Activated naive CD8-positive, alpha-beta T cell treated with anti-CD3 and anti-CD28 coated beads, Interleukin-2, amount 50 U/mL, for 24 hours (primary cell): ENCODE measurements at regions not wholly inside any gene's neighbourhood (a gene's known extent, or its start where the extent isn't known, plus 50 kb on each side); places are given as distances from the start of the nearest gene placed in this dataset.
"Not testable (repeated sequence)": the region's sequence is repeated elsewhere in the genome, so short reads cannot be mapped to it uniquely, and the experiment has no call there.

Source experiments
- ATAC-seq: fragments of 150-1000 bp; cut with Tn5 transposase; one replicate; pipeline ENCODE4 v1.10.0; 2021
- DNase-seq: peaks from one replicate; pipeline ENCODE4 v3.0.0; 2021
- H3K27ac Mint-ChIP-seq: one replicate; pipeline ENCODE4 v1.8.0; 2021; ENCODE audit warnings: mild to moderate bottlenecking, mixed read lengths
- H3K27me3 Mint-ChIP-seq: one replicate; pipeline ENCODE4 v1.8.0; 2021; ENCODE audit warnings: mixed read lengths
- H3K36me3 Mint-ChIP-seq: one replicate; pipeline ENCODE4 v1.8.0; 2021; ENCODE audit warnings: low read depth, mixed read lengths
- H3K4me1 Mint-ChIP-seq: one replicate; pipeline ENCODE4 v1.8.0; 2021; ENCODE audit warnings: mixed read lengths
- H3K4me3 Mint-ChIP-seq: one replicate; pipeline ENCODE4 v1.8.0; 2021; ENCODE audit warnings: mild to moderate bottlenecking, moderate library complexity, mixed read lengths
- H3K9me3 Mint-ChIP-seq: one replicate; pipeline ENCODE4 v1.8.0; 2021; ENCODE audit warnings: mixed read lengths

DNA sequence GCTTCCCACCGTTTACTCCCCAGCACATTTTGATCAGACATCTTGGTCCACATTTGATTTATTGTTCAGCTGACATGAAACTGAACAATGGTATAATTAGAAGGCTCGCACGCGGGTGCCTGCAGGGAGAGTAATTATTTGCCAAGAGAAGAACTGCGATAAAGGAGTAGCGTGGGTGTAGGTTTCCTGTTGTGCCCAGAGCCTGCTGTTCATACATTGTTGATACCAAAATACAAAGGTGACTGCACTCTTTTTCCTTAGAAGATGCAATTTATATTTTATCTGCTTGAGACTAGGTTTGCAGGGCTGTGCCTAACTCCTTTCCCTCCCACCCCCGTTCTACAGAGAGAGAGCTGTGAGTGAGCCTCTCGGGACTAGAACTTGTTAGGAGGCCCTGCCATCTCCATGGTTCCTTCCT is 241.8 kb upstream of the MSX2 start:
- Mint-ChIP-seq H3K4me3 (no peak overlapping the region), H3K27me3 (peaks cover 14% of the 10 kb centered on the region), H3K9me3 (peaks cover 19% of the 10 kb centered on the region), H3K4me1 (no peaks in the 10 kb centered on the region), H3K36me3 (no peaks in the 10 kb centered on the region), H3K27ac (no peak overlapping the region)
- DNase-seq, result no peak
- ATAC-seq, result no peak

DNA sequence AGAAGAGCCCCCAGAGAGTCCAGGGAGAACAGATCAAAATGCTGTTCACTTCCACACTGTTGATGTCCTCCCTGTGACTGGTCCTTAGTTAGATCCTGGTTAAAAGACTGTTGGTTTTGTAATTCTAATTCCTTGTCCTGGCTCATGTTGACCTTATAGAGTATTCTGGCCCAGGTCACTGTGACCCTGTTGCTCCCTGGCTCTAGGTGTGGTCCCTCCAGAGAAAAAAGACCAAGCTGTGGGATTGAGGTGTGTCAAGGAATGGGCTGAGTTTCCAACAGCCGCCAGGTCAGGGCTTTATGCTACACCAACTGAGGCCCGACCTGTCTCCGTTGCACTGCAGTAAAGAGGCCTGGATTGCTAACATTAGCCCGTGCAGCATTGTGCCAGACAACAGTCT is 241.0 kb upstream of the MSX2 start:
- Mint-ChIP-seq H3K4me3 (no peak overlapping the region), H3K9me3 (peaks cover 18% of the 10 kb centered on the region), H3K36me3 (no peaks in the 10 kb centered on the region)

GRCh38 chr5:174489215-174489614 is 235.2 kb upstream of the MSX2 start:
- Mint-ChIP-seq H3K4me3 (no peak overlapping the region), H3K4me1 (no peaks in the 10 kb centered on the region), H3K27me3 (peaks cover 3% of the 10 kb centered on the region), H3K9me3 (peaks cover 12% of the 10 kb centered on the region), H3K36me3 (no peaks in the 10 kb centered on the region), H3K27ac (no peak overlapping the region)
- no peak for ATAC-seq
- DNase-seq, result no peak

More for the DNA sequence above, 241.0 kb upstream of the MSX2 start:
- Mint-ChIP-seq H3K27ac (no peak overlapping the region), H3K27me3 (peaks cover 14% of the 10 kb centered on the region), H3K4me1 (no peaks in the 10 kb centered on the region)
- ATAC-seq (no peak), DNase-seq (no peak)

DNA sequence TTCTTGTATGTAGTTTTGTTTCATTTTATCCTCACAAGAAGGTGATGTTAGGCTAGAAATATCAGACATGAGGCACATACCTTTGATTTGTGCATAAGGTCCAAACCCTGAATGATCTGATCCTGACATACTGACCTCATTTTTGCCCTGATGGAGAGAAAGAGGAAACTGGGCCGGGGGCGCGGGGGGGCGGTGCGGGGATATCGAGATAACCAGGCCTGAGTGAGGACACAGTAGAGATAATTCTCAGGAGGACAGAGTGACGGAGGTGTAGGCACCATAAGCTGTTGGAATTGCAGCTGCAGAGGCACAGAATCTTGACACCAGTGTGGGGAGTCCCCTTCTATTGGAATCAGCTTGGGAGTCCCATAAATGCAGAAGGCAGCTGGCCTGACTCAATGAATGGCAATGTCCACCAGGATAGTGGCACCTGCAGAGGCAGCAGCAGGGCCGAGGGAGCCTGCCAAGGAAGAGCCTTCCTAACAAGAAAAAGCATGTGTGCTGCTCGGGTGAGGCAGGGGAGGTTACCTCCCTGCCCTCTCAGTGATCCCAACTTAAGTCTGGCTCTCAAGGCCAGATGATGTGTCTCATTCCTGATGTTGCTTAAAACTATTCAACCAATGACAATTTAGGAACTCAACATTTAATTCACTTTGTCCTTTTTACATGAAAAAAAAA is 234.3 kb upstream of the MSX2 start:
- peaks cover 3% of the 10 kb centered on the region for H3K27me3 Mint-ChIP-seq
- no peak for ATAC-seq
- no peak overlapping the region for H3K4me3 Mint-ChIP-seq
- no peaks in the 10 kb centered on the region for H3K4me1 Mint-ChIP-seq
- H3K27ac Mint-ChIP-seq, result no peak overlapping the region
- no peaks in the 10 kb centered on the region for H3K36me3 Mint-ChIP-seq
- no peak for DNase-seq
- H3K9me3 Mint-ChIP-seq, result peaks cover 7% of the 10 kb centered on the region

GRCh38 chr5:174490728-174491127 is 233.7 kb upstream of the MSX2 start:
- H3K4me1 Mint-ChIP-seq, result no peaks in the 10 kb centered on the region
- peaks cover 3% of the 10 kb centered on the region for H3K27me3 Mint-ChIP-seq
- no peaks in the 10 kb centered on the region for H3K36me3 Mint-ChIP-seq
- H3K27ac Mint-ChIP-seq, result no peak overlapping the region
- DNase-seq (no peak), ATAC-seq (no peak)
- H3K4me3 Mint-ChIP-seq, result no peak overlapping the region
- peaks cover 7% of the 10 kb centered on the region for H3K9me3 Mint-ChIP-seq

- no peak overlapping the region for H3K27ac Mint-ChIP-seq
These were observed 233.1 kb upstream of the MSX2 start for GRCh38 chr5:174491265-174491664.

GRCh38 chr5:174491761-174492350 is 232.5 kb upstream of the MSX2 start:
- Mint-ChIP-seq H3K36me3 (no peaks in the 10 kb centered on the region), H3K27ac (no peak overlapping the region), H3K9me3 (peaks cover 3% of the 10 kb centered on the region), H3K27me3 (no peaks in the 10 kb centered on the region), H3K4me3 (no peak overlapping the region), H3K4me1 (no peaks in the 10 kb centered on the region)
- DNase-seq (no peak), ATAC-seq (no peak)

More at GRCh38 chr5:174491265-174491664, 233.1 kb upstream of the MSX2 start:
- peaks cover 6% of the 10 kb centered on the region for H3K9me3 Mint-ChIP-seq
- no peaks in the 10 kb centered on the region for H3K4me1 Mint-ChIP-seq
- no peak overlapping the region for H3K4me3 Mint-ChIP-seq
- ATAC-seq (no peak), DNase-seq (no peak)
- no peaks in the 10 kb centered on the region for H3K36me3 Mint-ChIP-seq
- H3K27me3 Mint-ChIP-seq, result peaks cover 3% of the 10 kb centered on the region

- peaks cover 11% of the 10 kb centered on the region for H3K9me3 Mint-ChIP-seq
- no peak for DNase-seq
- no peaks in the 10 kb centered on the region for H3K27me3 Mint-ChIP-seq
- no peak overlapping the region for H3K4me3 Mint-ChIP-seq
- H3K27ac Mint-ChIP-seq, result no peak overlapping the region
- ATAC-seq, result no peak
- H3K4me1 Mint-ChIP-seq, result no peaks in the 10 kb centered on the region
- H3K36me3 Mint-ChIP-seq, result no peaks in the 10 kb centered on the region
These were observed 230.9 kb upstream of the MSX2 start for GRCh38 chr5:174493530-174493929.

DNA sequence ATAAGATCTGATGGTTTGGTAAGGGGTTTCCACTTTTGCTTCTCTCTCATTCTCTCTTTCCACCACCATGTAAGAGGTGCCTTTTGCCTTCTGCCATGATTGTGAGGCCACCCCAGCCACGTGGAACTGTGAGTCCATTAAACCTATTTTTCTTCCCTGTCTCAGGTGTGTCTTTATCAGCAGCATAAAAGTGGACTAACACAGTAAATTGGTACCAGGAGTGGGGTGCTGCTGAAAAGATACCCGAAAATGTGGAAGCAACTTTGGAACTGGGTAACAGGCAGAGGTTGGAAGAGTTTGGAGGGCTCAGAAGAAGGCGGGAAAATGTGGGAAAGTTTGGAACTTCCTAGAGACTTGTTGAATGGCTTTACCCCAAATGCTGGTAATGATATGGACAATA is 226.4 kb upstream of the MSX2 start:
- not testable (repeated sequence) for ATAC-seq, H3K4me1 Mint-ChIP-seq, H3K27ac Mint-ChIP-seq, DNase-seq, H3K4me3 Mint-ChIP-seq, H3K36me3 Mint-ChIP-seq, H3K27me3 Mint-ChIP-seq
- H3K9me3 Mint-ChIP-seq, result peaks cover 19% of the 10 kb centered on the region

DNA sequence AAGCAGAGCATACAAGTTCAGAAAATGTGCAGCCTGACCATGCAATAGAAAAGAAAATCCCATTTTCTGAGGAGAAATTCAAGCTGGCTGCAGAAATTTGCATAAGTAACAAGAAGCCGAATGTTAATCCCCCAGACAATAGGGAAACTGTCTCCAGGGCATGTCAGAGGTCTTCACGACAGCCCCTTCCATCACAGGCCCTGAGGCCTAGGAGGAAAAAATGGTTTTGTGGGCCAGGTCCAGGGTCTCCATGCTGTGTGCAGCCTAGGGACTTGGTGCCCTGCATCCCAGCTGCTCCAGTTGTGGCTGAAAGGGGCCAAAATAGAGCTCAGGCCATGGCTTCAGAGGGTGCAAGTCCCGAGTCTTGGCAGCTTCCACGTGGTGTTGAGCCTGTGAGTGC is 225.8 kb upstream of the MSX2 start:
- H3K27me3 Mint-ChIP-seq, H3K36me3 Mint-ChIP-seq, H3K27ac Mint-ChIP-seq, DNase-seq, ATAC-seq, H3K4me3 Mint-ChIP-seq, H3K4me1 Mint-ChIP-seq: not testable (repeated sequence)
- peaks cover 19% of the 10 kb centered on the region for H3K9me3 Mint-ChIP-seq

GRCh38 chr5:174500636-174501035 is 223.7 kb upstream of the MSX2 start:
- Mint-ChIP-seq H3K36me3 (no peaks in the 10 kb centered on the region), H3K9me3 (peaks cover 19% of the 10 kb centered on the region), H3K4me1 (no peaks in the 10 kb centered on the region), H3K27ac (no peak overlapping the region), H3K27me3 (peaks cover 1% of the 10 kb centered on the region), H3K4me3 (no peak overlapping the region)
- no peak for ATAC-seq
- no peak for DNase-seq

DNA sequence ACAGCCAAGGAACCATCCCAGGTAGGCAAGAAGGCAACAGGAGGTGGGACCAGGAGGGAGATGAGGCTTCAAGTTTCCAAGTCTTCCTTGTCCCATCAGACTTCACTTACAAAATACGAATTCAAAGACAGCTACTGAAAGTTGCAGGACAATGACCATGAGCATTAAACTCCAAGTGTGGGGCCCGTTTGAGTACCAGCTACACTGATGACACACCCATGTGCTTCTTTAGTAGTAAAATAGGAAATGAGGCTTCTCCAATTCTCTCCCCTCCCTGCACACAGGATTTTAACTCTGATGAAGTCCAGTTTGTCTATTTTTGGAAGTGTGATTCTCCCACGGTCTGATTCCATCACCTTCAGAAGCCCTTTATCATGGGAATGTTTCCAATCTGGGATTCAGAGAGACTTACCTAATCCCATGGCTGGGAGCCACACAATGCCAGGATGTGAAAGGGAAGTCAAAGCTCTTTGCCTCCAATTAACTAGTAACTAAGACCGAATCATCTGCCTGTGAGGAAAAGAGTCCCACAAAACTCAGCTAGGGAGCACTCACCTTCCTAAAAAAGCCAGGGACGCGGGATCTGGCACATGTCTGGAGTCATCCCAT is 222.8 kb upstream of the MSX2 start:
- no peak for ATAC-seq
- peaks cover 19% of the 10 kb centered on the region for H3K9me3 Mint-ChIP-seq
- no peak overlapping the region for H3K27ac Mint-ChIP-seq
- no peak for DNase-seq
- H3K36me3 Mint-ChIP-seq, result no peaks in the 10 kb centered on the region
- H3K27me3 Mint-ChIP-seq, result peaks cover 1% of the 10 kb centered on the region
- no peaks in the 10 kb centered on the region for H3K4me1 Mint-ChIP-seq
- H3K4me3 Mint-ChIP-seq, result no peak overlapping the region

DNA sequence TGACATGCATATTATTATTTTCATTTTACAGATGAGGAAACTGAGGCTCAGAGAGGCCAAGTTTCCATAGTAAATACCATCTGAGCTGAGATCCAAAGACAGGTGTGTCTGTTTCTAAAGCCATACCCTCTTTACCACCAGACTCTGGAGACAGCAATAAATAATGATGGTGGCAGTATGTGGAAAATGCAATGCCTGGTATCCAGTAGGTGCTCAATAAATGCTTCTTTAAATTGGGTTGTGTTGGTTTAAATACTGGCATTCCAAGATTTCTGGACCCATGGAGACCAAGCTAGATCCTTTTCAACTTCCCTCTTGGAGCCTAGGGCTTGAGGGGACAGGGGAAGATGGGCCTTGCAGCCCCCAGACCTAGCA is 221.3 kb upstream of the MSX2 start:
- H3K9me3 Mint-ChIP-seq, result peaks cover 12% of the 10 kb centered on the region
- ATAC-seq (no peak), DNase-seq (no peak)
- no peak overlapping the region for H3K4me3 Mint-ChIP-seq
- H3K27me3 Mint-ChIP-seq, result peaks cover 1% of the 10 kb centered on the region
- H3K27ac Mint-ChIP-seq, result no peak overlapping the region
- H3K4me1 Mint-ChIP-seq, result no peaks in the 10 kb centered on the region
- no peaks in the 10 kb centered on the region for H3K36me3 Mint-ChIP-seq

DNA sequence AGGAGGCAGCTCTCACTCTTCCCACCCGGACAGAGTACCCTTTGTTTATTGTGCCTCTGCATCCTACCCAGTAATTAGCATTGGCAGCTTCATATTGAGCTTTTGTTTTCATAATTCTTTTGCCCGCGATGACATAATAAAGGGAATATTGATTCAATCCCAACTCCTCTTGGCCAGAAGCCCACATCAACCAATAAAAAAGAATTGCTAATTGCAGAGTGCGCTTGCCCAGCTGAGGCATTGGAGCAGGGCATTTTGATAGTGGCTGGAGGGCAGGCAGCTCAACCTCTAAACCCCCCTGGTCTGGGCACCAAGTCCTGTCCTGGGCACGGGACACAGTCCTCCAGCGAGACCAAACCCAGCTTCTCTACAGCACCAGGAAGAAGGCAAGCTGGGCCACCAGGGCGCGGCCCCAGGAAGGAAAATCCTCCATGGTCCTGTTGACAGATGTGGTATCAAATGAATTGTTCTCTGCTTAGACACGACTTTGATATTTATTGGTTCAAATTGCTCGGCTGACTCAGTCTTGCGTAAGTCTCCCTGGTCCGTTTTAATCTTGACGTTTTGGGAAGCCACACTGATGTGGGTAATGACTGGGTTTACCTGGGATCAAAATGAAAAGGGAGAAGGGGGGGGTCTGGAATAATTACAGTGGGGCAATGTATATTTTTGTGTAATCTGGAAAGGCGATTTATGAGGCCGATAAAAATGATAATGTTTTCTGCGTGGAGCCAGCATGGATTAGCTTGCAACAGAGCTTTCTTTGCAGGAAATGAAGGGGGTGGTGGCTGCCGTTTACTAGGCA is 220.7 kb upstream of the MSX2 start:
- DNase-seq (no peak), ATAC-seq (no peak)
- no peak overlapping the region for H3K4me3 Mint-ChIP-seq
- peaks cover 8% of the 10 kb centered on the region for H3K9me3 Mint-ChIP-seq
- H3K4me1 Mint-ChIP-seq, result no peaks in the 10 kb centered on the region
- H3K36me3 Mint-ChIP-seq, result no peaks in the 10 kb centered on the region
- H3K27me3 Mint-ChIP-seq, result peaks cover 1% of the 10 kb centered on the region
- H3K27ac Mint-ChIP-seq, result no peak overlapping the region

DNA sequence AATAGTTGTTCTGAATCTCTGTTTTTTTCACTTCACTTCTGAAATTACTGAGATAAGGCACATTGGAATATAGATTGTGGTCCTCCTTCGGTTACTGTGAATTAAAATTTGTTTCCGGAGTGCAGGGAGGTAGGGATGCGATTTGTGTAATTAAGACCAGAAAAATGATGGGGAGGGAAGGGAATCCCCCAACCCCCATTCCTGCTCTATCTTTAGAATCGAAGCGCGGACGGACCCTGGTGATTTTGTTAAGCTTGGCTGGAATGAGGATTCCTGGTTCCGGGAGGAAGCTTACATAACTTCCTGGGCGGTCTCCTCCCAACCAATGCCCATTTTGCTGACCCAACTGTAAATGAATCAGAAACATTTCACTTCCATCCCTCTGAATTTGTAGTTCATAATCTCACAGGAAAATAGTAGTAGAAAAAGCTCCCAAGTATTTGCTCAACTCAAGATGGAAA is 220.1 kb upstream of the MSX2 start:
- Mint-ChIP-seq H3K4me1 (no peaks in the 10 kb centered on the region), H3K4me3 (no peak overlapping the region), H3K36me3 (no peaks in the 10 kb centered on the region), H3K9me3 (peaks cover 8% of the 10 kb centered on the region), H3K27ac (no peak overlapping the region), H3K27me3 (peaks cover 1% of the 10 kb centered on the region)
- ATAC-seq, result no peak
- no peak for DNase-seq
